OCI-LY1 (cell line): ENCODE measurements at regions not wholly inside any gene's neighbourhood (a gene's known extent, or its start where the extent isn't known, plus 50 kb on each side); places are given as distances from the start of the nearest gene placed in this dataset.
"Not testable (repeated sequence)": the region's sequence is repeated elsewhere in the genome, so short reads cannot be mapped to it uniquely, and the experiment has no call there.

ENCODE experiments used
- H2AFZ ChIP-seq: fragments of 200-600 bp; sonication (generic), shearing (Covaris generic); 2 replicates; pipeline ENCODE4 v1.6.0; 2014; ENCODE audit warnings: antibody characterized with exemption, mild to moderate bottlenecking, low read length
- H3F3A ChIP-seq: fragments of 200-600 bp; sonication (generic), shearing (Covaris generic); 2 replicates; pipeline ENCODE4 v1.6.0; 2014; ENCODE audit warnings: mild to moderate bottlenecking, antibody characterized with exemption, low read length, moderate library complexity; ENCODE audit not compliant: insufficient read depth
- H3K27ac ChIP-seq: fragments of 200-600 bp; sonication (generic); 2 replicates; pipeline ENCODE4 v1.5.1; 2014; ENCODE audit warnings: low read length, mixed run types, mild to moderate bottlenecking, low read depth; ENCODE audit not compliant: poor library complexity, severe bottlenecking
- H3K27me3 ChIP-seq: fragments of 200-600 bp; sonication (generic); 2 replicates; pipeline ENCODE4 v1.6.0; 2014; ENCODE audit warnings: antibody characterized with exemption, mild to moderate bottlenecking, low read length, moderate library complexity; ENCODE audit not compliant: insufficient read depth
- H3K36me3 ChIP-seq: fragments of 200-600 bp; sonication (generic); 2 replicates; pipeline ENCODE4 v1.6.1; 2014; ENCODE audit warnings: mild to moderate bottlenecking, antibody characterized with exemption, low read length, moderate library complexity, mixed read lengths; ENCODE audit not compliant: insufficient read depth
- H3K4me1 ChIP-seq: fragments of 200-600 bp; sonication (generic); 2 replicates; pipeline ENCODE4 v1.5.1; 2014; ENCODE audit warnings: mild to moderate bottlenecking, low read length, moderate library complexity; ENCODE audit not compliant: insufficient read depth, severe bottlenecking
- H3K4me2 ChIP-seq: fragments of 200-600 bp; sonication (generic), shearing (Covaris generic); 2 replicates; pipeline ENCODE4 v1.6.1; 2014; ENCODE audit warnings: low read length
- H3K4me3 ChIP-seq: fragments of 200-600 bp; sonication (generic); 2 replicates; pipeline ENCODE4 v1.5.1; 2014; ENCODE audit warnings: low read length, low read depth, mild to moderate bottlenecking, mixed read lengths; ENCODE audit not compliant: poor library complexity, severe bottlenecking
- H3K79me2 ChIP-seq: fragments of 200-600 bp; shearing (Covaris generic); 2 replicates; pipeline ENCODE4 v1.6.1; 2016; ENCODE audit warnings: mixed run types, low read length, mixed read lengths; ENCODE audit not compliant: insufficient read depth
- H3K9ac ChIP-seq: fragments of 200-600 bp; sonication (generic), shearing (Covaris generic); 2 replicates; pipeline ENCODE4 v1.6.1; 2014; ENCODE audit warnings: mild to moderate bottlenecking, low read length, mixed read lengths
- H3K9me2 ChIP-seq: fragments of 200-600 bp; sonication (generic), shearing (Covaris generic); 2 replicates; pipeline ENCODE4 v1.6.1; 2014; ENCODE audit warnings: low read depth, mild to moderate bottlenecking, low read length, mixed read lengths
- H3K9me3 ChIP-seq: fragments of 200-600 bp; shearing (Covaris generic); 2 replicates; pipeline ENCODE4 v1.6.1; 2014; ENCODE audit warnings: low read length, mixed read lengths
- H4K20me1 ChIP-seq: fragments of 200-600 bp; sonication (generic), shearing (Covaris generic); 2 replicates; pipeline ENCODE4 v1.6.0; 2016; ENCODE audit warnings: mild to moderate bottlenecking, low read length; ENCODE audit not compliant: insufficient read depth
- EZH2 ChIP-seq: fragments of 200-600 bp; sonication (generic), shearing (Covaris generic); IDR thresholded peaks from 2 replicates; pipeline ENCODE4 v1.8.0; 2017; ENCODE audit warnings: borderline replicate concordance, mixed run types, mild to moderate bottlenecking, antibody characterized with exemption, low read length, moderate library complexity, mixed read lengths
- TF ChIP-seq, protein P1 (sequence below): fragments of 200-600 bp; sonication (generic), shearing (Covaris generic); IDR thresholded peaks from 2 replicates; pipeline ENCODE4 v1.5.1; 2017; ENCODE audit warnings: mild to moderate bottlenecking, antibody characterized with exemption, low read length, moderate library complexity, mixed read lengths

DNA sequence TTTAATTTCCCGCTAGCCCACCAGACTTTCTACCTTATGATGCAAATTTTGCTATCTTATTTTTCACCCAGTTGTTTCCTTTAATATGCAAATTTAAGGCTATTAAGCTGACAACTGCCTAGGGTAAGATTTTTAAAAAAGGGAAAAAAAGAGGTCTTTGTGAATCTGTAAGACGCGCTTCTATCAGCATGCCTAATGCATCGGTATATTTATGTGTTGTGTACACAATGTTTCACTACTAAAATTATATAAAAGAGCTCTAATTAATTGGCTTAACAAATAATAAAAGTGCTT is 386.6 kb downstream of the KIF20B start:
- H3K36me3 ChIP-seq = no peaks in the 10 kb centered on the region
- no peaks in the 10 kb centered on the region for H3K9me3 ChIP-seq
- H3K4me2 ChIP-seq = no peak overlapping the region
- no peaks in the 10 kb centered on the region for H3K4me1 ChIP-seq
- H4K20me1 ChIP-seq = no peaks in the 10 kb centered on the region
- no peak overlapping the region for H3K4me3 ChIP-seq
- H3K27me3 ChIP-seq = no peaks in the 10 kb centered on the region
- H3F3A ChIP-seq = no peaks in the 10 kb centered on the region
- H2AFZ ChIP-seq = no peak overlapping the region
- H3K9ac ChIP-seq = no peak overlapping the region
- no peaks in the 10 kb centered on the region for H3K9me2 ChIP-seq
- TF ChIP-seq, protein P1, sequence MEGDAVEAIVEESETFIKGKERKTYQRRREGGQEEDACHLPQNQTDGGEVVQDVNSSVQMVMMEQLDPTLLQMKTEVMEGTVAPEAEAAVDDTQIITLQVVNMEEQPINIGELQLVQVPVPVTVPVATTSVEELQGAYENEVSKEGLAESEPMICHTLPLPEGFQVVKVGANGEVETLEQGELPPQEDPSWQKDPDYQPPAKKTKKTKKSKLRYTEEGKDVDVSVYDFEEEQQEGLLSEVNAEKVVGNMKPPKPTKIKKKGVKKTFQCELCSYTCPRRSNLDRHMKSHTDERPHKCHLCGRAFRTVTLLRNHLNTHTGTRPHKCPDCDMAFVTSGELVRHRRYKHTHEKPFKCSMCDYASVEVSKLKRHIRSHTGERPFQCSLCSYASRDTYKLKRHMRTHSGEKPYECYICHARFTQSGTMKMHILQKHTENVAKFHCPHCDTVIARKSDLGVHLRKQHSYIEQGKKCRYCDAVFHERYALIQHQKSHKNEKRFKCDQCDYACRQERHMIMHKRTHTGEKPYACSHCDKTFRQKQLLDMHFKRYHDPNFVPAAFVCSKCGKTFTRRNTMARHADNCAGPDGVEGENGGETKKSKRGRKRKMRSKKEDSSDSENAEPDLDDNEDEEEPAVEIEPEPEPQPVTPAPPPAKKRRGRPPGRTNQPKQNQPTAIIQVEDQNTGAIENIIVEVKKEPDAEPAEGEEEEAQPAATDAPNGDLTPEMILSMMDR = no peak
- H3K79me2 ChIP-seq = no peaks in the 10 kb centered on the region
- H3K27ac ChIP-seq = no peak overlapping the region

DNA sequence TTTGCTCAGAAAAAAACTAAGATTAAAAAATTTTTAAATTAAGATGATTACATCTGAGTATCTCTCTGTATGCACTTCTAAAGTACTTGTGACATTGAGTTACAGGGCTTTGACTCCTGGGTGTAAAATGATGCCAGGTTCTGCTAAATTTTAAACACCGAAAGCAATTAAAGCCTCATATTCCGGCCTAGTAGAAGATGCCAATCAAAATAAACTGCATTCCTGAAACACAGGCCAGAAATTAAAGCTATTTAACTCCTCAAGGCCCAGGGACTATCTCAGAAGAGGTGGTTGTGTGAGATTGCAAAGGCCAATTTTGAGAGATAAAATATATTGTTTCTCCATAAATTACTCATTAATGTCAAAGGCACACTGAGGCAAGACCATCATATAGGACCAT is 388.3 kb downstream of the KIF20B start:
- no peak overlapping the region for H3K4me2 ChIP-seq
- no peaks in the 10 kb centered on the region for H3K36me3 ChIP-seq
- TF ChIP-seq, protein P1 = no peak
- TF ChIP-seq EZH2 = no peak

DNA sequence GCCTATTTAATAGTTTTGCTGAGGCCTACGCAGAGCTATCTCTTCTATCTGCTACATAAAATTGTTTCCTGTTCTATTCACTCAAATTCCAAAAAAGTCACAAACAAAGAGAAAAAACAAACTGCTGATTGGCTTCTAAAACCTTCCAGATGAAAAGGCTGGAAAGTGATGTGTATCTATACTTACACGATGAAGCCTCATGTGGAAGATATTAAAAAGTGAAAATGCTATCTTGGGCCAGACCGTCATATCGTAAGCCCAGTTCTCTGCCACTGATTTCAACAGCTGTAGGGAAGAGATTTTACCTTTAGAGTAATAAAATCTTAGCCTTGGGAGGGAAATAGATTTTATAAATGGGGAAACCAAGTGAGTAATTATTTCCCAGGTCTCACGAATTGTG is 394.8 kb downstream of the KIF20B start:
- Histone ChIP-seq H3K27ac (no peak overlapping the region), H3K36me3 (no peaks in the 10 kb centered on the region), H3F3A (no peaks in the 10 kb centered on the region), H3K4me1 (no peaks in the 10 kb centered on the region), H3K9me2 (no peaks in the 10 kb centered on the region), H3K9ac (no peak overlapping the region), H3K4me3 (no peak overlapping the region), H2AFZ (no peak overlapping the region), H3K79me2 (no peaks in the 10 kb centered on the region), H3K9me3 (no peaks in the 10 kb centered on the region), H3K27me3 (no peaks in the 10 kb centered on the region), H4K20me1 (no peaks in the 10 kb centered on the region), H3K4me2 (no peak overlapping the region)
- TF ChIP-seq EZH2 = no peak
- TF ChIP-seq, protein P1 = no peak

More for the DNA sequence above, 388.3 kb downstream of the KIF20B start:
- Histone ChIP-seq H4K20me1 (no peaks in the 10 kb centered on the region), H3K4me3 (no peak overlapping the region), H3K27me3 (no peaks in the 10 kb centered on the region), H3K79me2 (no peaks in the 10 kb centered on the region), H3F3A (no peaks in the 10 kb centered on the region), H3K4me1 (no peaks in the 10 kb centered on the region), H3K27ac (no peak overlapping the region), H2AFZ (no peak overlapping the region), H3K9ac (no peak overlapping the region), H3K9me3 (no peaks in the 10 kb centered on the region), H3K9me2 (no peaks in the 10 kb centered on the region)

DNA sequence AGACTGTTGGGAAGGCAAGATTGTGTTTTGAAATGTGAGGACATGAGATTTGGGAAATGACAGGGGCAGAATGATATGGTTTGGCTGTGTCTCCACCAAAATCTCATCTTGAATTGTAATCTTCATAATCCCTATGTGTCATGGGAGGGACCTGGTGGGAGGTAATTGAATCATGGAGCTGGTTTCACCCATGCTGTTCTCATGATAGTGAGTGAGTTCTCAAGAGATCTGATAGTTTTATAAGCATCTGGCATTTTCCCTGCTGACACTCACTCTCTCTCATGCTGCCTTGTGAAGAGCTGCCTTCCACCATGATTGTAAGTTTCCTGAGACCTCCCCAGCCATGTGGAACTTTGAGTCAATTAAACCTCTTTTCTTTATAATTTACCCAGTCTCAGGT is 406.2 kb downstream of the KIF20B start:
- not testable (repeated sequence) for H3F3A ChIP-seq, H3K9ac ChIP-seq, H3K36me3 ChIP-seq, H3K4me3 ChIP-seq, H2AFZ ChIP-seq, H3K4me1 ChIP-seq, H3K9me2 ChIP-seq, H4K20me1 ChIP-seq, H3K9me3 ChIP-seq, H3K27ac ChIP-seq, H3K4me2 ChIP-seq, H3K27me3 ChIP-seq, H3K79me2 ChIP-seq
